ENCODE measurements at regions not wholly inside any gene's neighbourhood (a gene's known extent, or its start where the extent isn't known, plus 50 kb on each side); places are given as distances from the start of the nearest gene placed in this dataset.

DNA sequence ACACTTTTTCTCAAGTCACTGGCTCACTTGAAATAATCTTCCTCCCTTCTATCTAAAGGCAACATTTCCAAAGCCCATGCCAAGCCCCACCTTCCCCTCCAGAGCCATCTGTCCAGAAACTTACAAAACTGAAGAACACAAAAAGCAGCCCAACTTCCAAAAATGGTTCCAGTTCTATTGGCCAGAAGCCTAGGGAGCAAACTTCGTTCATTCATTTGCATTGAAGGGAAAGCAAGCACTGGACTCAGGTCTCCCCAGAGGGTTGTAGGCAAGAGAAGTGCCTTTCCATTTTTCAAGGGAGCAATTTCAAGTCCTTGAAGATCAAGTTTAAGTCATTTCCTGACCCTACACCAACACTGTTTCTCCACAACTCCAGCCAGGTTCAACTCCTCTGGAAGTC is 585.0 kb downstream of the BCL11A start:
- no peak for DNase-seq
- no peak overlapping the region for H3K27ac ChIP-seq
- H3K27me3 ChIP-seq = no peaks in the 10 kb centered on the region
- ATAC-seq = no peak
- no peaks in the 10 kb centered on the region for H3K36me3 ChIP-seq (replicated peaks in 1 of 2; ENCODE audit: insufficient read depth in 1 of 2, low read depth in 2 of 2)
- no peaks in the 10 kb centered on the region for H3K9me3 ChIP-seq
- H3K4me1 ChIP-seq = peaks cover 11% of the 10 kb centered on the region
- TF ChIP-seq CTCF (IDR thresholded peaks at IDR 0.05) (no peak), POLR2A (IDR thresholded peaks at IDR 0.05) (no peak)
- intact Hi-C loops (cut with DNase I) = no loop called here
- WGBS, 2 donors = 13 to 45% methylated on average over 1 of the region's 1 CpG
- H3K4me3 ChIP-seq = no peak overlapping the region

DNA sequence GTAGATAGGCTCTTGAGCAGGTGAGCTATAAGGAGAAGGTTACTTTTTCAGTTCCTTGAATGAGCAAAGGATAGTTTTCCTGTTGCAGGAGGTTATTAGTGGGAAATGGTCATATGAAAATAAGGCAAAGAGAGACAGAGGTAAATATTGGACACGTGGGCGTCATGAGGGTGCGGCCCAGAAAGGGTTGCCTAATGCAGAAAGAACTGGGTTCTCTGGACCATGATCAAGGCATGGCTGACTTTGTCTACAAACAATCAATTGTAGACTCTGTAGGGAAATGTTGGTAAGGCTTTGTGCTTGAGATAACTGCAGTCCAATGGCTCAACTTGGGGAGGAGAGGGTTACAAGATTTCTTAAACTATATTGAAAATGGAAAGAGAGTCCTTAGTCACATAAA is 585.8 kb downstream of the BCL11A start:
- intact Hi-C loops (cut with DNase I) = no loop called here
- no peaks in the 10 kb centered on the region for H3K36me3 ChIP-seq (replicated peaks in 1 of 2; ENCODE audit: insufficient read depth in 1 of 2, low read depth in 2 of 2)
- DNase-seq (no peak), ATAC-seq (no peak)
- H3K4me1 ChIP-seq = peaks cover 18% of the 10 kb centered on the region
- no peak overlapping the region for H3K4me3 ChIP-seq
- 92 to 96% methylated on average over 3 of the region's 3 CpGs for WGBS, 2 donors
- no peak overlapping the region for H3K27ac ChIP-seq
- no peaks in the 10 kb centered on the region for H3K27me3 ChIP-seq
- TF ChIP-seq CTCF (IDR thresholded peaks at IDR 0.05) (no peak), POLR2A (IDR thresholded peaks at IDR 0.05) (no peak)
- H3K9me3 ChIP-seq = no peaks in the 10 kb centered on the region

GRCh38 chr2:59963157-59963556 is 590.3 kb downstream of the BCL11A start:
- H3K4me1 ChIP-seq = peaks cover 26% of the 10 kb centered on the region
- no peaks in the 10 kb centered on the region for H3K36me3 ChIP-seq (replicated peaks in 1 of 2; ENCODE audit: insufficient read depth in 1 of 2, low read depth in 2 of 2)
- H3K27me3 ChIP-seq = no peaks in the 10 kb centered on the region
- no peaks in the 10 kb centered on the region for H3K9me3 ChIP-seq
- H3K27ac ChIP-seq = peak overlapping the region in 3 of 4 donors; percentile 1 to 57 (median 41)
- H3K4me3 ChIP-seq = no peak overlapping the region
- peak; percentile 66 for ATAC-seq
- TF ChIP-seq POLR2A (IDR thresholded peaks at IDR 0.05) (no peak), CTCF (IDR thresholded peaks at IDR 0.05) (no peak)
- DNase-seq = no peak
- intact Hi-C loops (cut with DNase I) = no loop called here

GRCh38 chr2:59961746-59962145 is 591.7 kb downstream of the BCL11A start:
- intact Hi-C loops (cut with DNase I) = no loop called here
- no peak overlapping the region for H3K4me3 ChIP-seq
- WGBS, 2 donors = 25 to 27% methylated on average over 2 of the region's 2 CpGs
- peaks cover 26% of the 10 kb centered on the region for H3K4me1 ChIP-seq
- ATAC-seq = no peak
- peak overlapping the region in 1 of 4 donors; percentile 23 for H3K27ac ChIP-seq
- H3K36me3 ChIP-seq (replicated peaks in 1 of 2; ENCODE audit: insufficient read depth in 1 of 2, low read depth in 2 of 2) = no peaks in the 10 kb centered on the region
- peak in 2 of 4 donors; percentile 15 for DNase-seq
- no peaks in the 10 kb centered on the region for H3K9me3 ChIP-seq
- H3K27me3 ChIP-seq = no peaks in the 10 kb centered on the region
- no peak for TF ChIP-seq CTCF (IDR thresholded peaks at IDR 0.05)
- TF ChIP-seq POLR2A (IDR thresholded peaks at IDR 0.05) = no peak

- intact Hi-C loops (cut with DNase I) = no loop called here
- ATAC-seq (no peak), DNase-seq (no peak)
- H3K4me1 ChIP-seq = peaks cover 26% of the 10 kb centered on the region
- H3K27ac ChIP-seq = no peak overlapping the region
- no peaks in the 10 kb centered on the region for H3K36me3 ChIP-seq (replicated peaks in 1 of 2; ENCODE audit: insufficient read depth in 1 of 2, low read depth in 2 of 2)
- no peaks in the 10 kb centered on the region for H3K27me3 ChIP-seq
- TF ChIP-seq POLR2A (IDR thresholded peaks at IDR 0.05) (no peak), CTCF (IDR thresholded peaks at IDR 0.05) (no peak)
- no peak overlapping the region for H3K4me3 ChIP-seq
- WGBS, 2 donors = 78 to 87% methylated on average over 3 of the region's 3 CpGs
- H3K9me3 ChIP-seq = no peaks in the 10 kb centered on the region
These were observed 593.5 kb downstream of the BCL11A start for GRCh38 chr2:59959944-59960343.
